Esophagus squamous epithelium (tissue), 4 donors: ENCODE measurements at regions not wholly inside any gene's neighbourhood (a gene's known extent, or its start where the extent isn't known, plus 50 kb on each side); places are given as distances from the start of the nearest gene placed in this dataset.

ENCODE experiments used
- POLR2A ChIP-seq, 4 donors: fragments of 450-650 bp; IDR thresholded peaks; one replicate each; pipeline ENCODE4 v1.6.1; 2017; ENCODE audit warnings: antibody characterized with exemption in 4 of 4, mild to moderate bottlenecking in 4 of 4, moderate library complexity in 3 of 4
- TF ChIP-seq, protein P1 (sequence below), 6 experiments: fragments of 450-650 bp in 4 of 6; fragments of 200-600 bp in 2 of 6; sonication (generic) in 2 of 6; IDR thresholded peaks; one replicate each; pipeline ENCODE4 v1.5.1; 2016 to 2019; ENCODE audit warnings: antibody characterized with exemption in 6 of 6, mild to moderate bottlenecking in 4 of 6, moderate library complexity in 4 of 6

DNA sequence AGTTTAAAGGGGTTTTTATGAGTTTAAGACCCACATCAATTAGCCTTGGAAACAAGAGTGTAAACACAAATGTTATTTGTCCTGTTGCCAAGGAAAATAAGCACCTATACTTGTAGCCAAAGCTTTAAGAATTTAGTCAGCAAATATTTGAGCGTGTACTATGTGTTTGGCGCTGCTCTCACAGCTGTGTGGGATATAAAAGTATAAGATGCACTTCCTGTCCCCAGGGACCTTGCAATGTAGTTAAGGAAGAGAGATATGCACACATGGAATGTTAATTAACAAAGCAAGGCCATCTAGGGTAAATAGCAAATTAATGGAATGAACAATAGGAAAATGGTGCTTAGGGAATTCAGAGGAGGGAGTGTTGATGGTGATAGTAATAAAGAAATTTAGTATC, 134.9 kb upstream of the SRRM4 start:
- TF ChIP-seq, protein P1, sequence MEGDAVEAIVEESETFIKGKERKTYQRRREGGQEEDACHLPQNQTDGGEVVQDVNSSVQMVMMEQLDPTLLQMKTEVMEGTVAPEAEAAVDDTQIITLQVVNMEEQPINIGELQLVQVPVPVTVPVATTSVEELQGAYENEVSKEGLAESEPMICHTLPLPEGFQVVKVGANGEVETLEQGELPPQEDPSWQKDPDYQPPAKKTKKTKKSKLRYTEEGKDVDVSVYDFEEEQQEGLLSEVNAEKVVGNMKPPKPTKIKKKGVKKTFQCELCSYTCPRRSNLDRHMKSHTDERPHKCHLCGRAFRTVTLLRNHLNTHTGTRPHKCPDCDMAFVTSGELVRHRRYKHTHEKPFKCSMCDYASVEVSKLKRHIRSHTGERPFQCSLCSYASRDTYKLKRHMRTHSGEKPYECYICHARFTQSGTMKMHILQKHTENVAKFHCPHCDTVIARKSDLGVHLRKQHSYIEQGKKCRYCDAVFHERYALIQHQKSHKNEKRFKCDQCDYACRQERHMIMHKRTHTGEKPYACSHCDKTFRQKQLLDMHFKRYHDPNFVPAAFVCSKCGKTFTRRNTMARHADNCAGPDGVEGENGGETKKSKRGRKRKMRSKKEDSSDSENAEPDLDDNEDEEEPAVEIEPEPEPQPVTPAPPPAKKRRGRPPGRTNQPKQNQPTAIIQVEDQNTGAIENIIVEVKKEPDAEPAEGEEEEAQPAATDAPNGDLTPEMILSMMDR (IDR thresholded peaks at IDR 0.05) = no peak
- TF ChIP-seq POLR2A (IDR thresholded peaks at IDR 0.05) = no peak
